ENCODE measurements at regions not wholly inside any gene's neighbourhood (a gene's known extent, or its start where the extent isn't known, plus 50 kb on each side); places are given as distances from the start of the nearest gene placed in this dataset.

GRCh38 chr13:34357435-34358232 lies 539.7 kb downstream of the RFC3 start:
- peaks cover 2% of the 10 kb centered on the region for H3K4me1 Mint-ChIP-seq
- no peak overlapping the region for H3K27ac Mint-ChIP-seq
- ATAC-seq (no peak), DNase-seq (no peak)
- no peak overlapping the region for H3K4me3 Mint-ChIP-seq
- no peaks in the 10 kb centered on the region for H3K36me3 Mint-ChIP-seq (ENCODE audit: low read depth)
- no peaks in the 10 kb centered on the region for H3K9me3 ChIP-seq (ENCODE audit: control insufficient read depth, low read length, poor library complexity, severe bottlenecking)
- no peaks in the 10 kb centered on the region for H3K27me3 Mint-ChIP-seq

DNA sequence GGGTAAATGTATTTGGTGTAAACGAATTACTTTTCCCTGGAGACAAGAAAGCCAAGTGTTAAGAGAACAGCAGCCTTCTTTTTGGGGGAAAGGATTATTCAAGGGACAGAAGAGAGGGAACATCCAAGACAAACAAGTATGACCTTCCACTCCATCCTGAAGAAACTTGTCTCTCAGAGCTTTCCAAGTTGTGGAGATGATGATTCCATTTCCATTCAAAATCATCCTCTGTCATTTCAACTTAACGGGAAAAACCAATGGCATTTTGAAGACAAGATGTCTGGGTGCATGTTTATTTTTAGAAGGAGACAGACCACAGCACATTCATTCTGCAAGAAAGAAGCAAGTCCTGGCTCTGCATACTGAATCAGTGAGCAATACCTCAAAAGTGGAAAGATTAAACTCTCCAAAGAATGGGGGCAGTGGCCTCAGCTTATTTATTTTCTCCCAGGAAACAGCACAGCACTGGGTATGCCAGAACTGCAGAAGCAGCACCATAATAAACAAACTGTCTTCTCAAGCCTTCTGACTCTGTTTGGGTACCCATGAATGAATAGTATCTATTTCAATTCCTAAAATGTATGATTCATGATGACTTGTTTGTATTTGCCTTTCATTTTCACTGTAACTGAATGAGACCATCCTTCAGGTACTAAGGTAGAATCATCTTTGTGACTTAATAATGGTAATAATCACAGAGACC lies 541.0 kb downstream of the RFC3 start:
- Mint-ChIP-seq H3K4me1 (peaks cover 2% of the 10 kb centered on the region), H3K27me3 (no peaks in the 10 kb centered on the region), H3K27ac (no peak overlapping the region), H3K36me3 (ENCODE audit: low read depth) (no peaks in the 10 kb centered on the region), H3K4me3 (no peak overlapping the region)
- ATAC-seq: no peak
- H3K9me3 ChIP-seq (ENCODE audit: control insufficient read depth, low read length, poor library complexity, severe bottlenecking): no peaks in the 10 kb centered on the region
- no peak for DNase-seq

DNA sequence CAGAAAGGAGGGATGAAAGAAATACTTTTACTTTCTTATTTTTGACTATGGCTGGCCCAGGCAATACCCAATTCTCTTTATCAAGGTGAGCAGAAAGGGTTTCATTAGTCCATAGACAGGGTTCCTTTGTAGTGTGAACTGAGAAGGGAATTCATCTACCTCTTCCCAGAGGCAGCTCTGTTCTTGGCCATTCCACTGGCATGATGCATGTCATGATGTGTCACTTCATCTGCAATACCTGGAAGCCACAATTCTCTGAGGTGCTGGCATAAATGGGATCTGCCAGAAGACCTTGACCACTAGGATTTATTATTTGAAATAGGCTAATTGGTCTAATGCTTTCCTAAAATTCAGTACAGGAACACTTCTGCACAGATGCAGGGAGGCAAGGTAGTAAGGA lies 542.8 kb downstream of the RFC3 start:
- Mint-ChIP-seq H3K4me1 (peaks cover 2% of the 10 kb centered on the region), H3K36me3 (ENCODE audit: low read depth) (no peaks in the 10 kb centered on the region), H3K27ac (no peak overlapping the region), H3K27me3 (no peaks in the 10 kb centered on the region), H3K4me3 (no peak overlapping the region)
- no peak for ATAC-seq
- no peak for DNase-seq
- no peaks in the 10 kb centered on the region for H3K9me3 ChIP-seq (ENCODE audit: control insufficient read depth, low read length, poor library complexity, severe bottlenecking)

DNA sequence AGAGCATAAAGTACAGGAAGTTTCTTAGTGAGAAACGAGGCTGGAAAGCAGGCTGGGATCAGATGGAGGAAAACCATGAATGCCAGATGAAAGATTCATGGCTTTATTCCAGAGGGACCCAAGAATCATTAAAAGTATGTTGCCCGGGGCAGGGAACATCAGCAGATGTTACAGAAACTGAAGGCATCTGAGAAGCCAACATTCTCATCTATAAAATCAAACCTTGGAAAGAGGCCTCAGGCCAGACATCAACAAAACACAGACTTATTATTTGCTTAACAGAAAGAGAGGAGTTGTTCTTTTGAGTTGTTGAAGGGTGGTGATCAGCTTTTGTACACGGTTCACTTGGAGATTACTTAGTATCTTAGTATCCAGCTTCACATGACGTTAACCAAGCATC lies 543.6 kb downstream of the RFC3 start:
- ATAC-seq: no peak
- Mint-ChIP-seq H3K4me3 (no peak overlapping the region), H3K27me3 (no peaks in the 10 kb centered on the region), H3K4me1 (peaks cover 2% of the 10 kb centered on the region), H3K27ac (no peak overlapping the region), H3K36me3 (ENCODE audit: low read depth) (no peaks in the 10 kb centered on the region)
- H3K9me3 ChIP-seq (ENCODE audit: control insufficient read depth, low read length, poor library complexity, severe bottlenecking): no peaks in the 10 kb centered on the region
- no peak for DNase-seq

DNA sequence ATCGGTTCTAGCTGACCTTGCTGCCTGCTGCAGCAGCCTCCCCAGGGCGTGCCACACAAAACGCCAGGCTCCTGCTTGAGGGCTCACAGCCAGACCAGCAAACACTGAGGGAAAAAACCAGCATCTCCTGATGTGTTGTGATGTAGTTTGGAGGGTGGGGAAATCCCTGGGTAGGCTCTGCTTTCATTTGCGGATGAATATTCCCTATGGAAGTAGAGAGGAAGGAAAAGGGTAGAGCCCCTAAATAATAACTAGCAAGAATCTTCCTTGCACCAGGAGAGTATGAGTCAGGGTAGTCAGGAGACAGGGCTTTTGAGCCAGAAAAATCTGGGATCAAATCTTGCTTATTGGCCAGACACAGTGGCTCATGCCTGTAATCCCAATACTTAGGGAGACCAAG lies 545.3 kb downstream of the RFC3 start:
- ATAC-seq: no peak
- no peaks in the 10 kb centered on the region for H3K4me1 Mint-ChIP-seq
- H3K9me3 ChIP-seq (ENCODE audit: control insufficient read depth, low read length, poor library complexity, severe bottlenecking): no peaks in the 10 kb centered on the region
- H3K4me3 Mint-ChIP-seq: no peak overlapping the region
- H3K27me3 Mint-ChIP-seq: no peaks in the 10 kb centered on the region
- no peak overlapping the region for H3K27ac Mint-ChIP-seq
- H3K36me3 Mint-ChIP-seq (ENCODE audit: low read depth): no peaks in the 10 kb centered on the region
- no peak for DNase-seq

- ATAC-seq (no peak), DNase-seq (no peak)
- Mint-ChIP-seq H3K27ac (no peak overlapping the region), H3K27me3 (no peaks in the 10 kb centered on the region), H3K4me1 (no peaks in the 10 kb centered on the region), H3K36me3 (ENCODE audit: low read depth) (no peaks in the 10 kb centered on the region), H3K4me3 (no peak overlapping the region)
- H3K9me3 ChIP-seq (ENCODE audit: control insufficient read depth, low read length, poor library complexity, severe bottlenecking): no peaks in the 10 kb centered on the region
Observed at GRCh38 chr13:34364633-34365032, 546.7 kb downstream of the RFC3 start.

DNA sequence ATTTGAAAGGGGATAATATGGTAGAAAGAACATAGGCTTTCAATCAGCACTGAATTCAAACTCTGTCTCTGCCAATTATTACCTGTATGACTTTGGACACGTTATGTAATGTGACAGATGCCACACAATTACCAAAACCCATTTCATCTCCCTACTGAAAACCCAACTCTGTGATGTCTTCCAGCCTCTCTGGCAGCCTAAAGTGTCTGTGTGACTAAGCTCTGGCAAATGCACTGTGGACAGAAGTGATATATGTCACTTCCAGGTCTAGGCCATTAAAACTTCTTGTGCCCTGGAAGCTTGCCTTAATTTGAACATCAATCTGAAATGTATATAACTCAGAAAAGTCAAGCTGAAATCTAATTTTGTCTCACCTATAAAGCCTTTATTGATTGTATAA lies 552.0 kb downstream of the RFC3 start:
- H3K27ac Mint-ChIP-seq: no peak overlapping the region
- no peak overlapping the region for H3K4me3 Mint-ChIP-seq
- H3K4me1 Mint-ChIP-seq: no peaks in the 10 kb centered on the region
- no peaks in the 10 kb centered on the region for H3K36me3 Mint-ChIP-seq (ENCODE audit: low read depth)
- no peaks in the 10 kb centered on the region for H3K27me3 Mint-ChIP-seq
- DNase-seq (no peak), ATAC-seq (no peak)
- no peaks in the 10 kb centered on the region for H3K9me3 ChIP-seq (ENCODE audit: control insufficient read depth, low read length, poor library complexity, severe bottlenecking)

DNA sequence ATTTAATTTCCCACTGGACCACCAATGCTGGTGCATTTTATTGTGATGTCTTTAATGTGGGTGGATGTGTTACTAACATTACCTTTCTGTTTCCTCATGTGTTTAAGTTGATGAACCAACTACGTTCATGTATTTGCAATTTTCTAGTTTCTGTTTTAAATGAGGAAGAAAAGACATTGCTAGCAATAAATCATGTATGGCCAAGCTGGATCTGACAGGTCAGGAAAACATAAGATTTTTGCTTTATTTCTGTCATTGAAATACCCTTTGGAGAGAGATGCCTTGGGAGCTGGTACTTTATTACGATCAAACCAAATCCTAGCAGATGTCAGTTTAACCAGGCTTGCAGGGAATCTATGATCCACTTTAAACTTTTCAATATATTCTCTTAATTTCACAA lies 553.2 kb downstream of the RFC3 start:
- H3K9me3 ChIP-seq (ENCODE audit: control insufficient read depth, low read length, poor library complexity, severe bottlenecking): no peaks in the 10 kb centered on the region
- no peak overlapping the region for H3K4me3 Mint-ChIP-seq
- H3K4me1 Mint-ChIP-seq: no peaks in the 10 kb centered on the region
- no peaks in the 10 kb centered on the region for H3K27me3 Mint-ChIP-seq
- H3K36me3 Mint-ChIP-seq (ENCODE audit: low read depth): no peaks in the 10 kb centered on the region
- H3K27ac Mint-ChIP-seq: no peak overlapping the region
- ATAC-seq: no peak
- DNase-seq: no peak

GRCh38 chr13:34371645-34372395 lies 553.9 kb downstream of the RFC3 start:
- Mint-ChIP-seq H3K36me3 (ENCODE audit: low read depth) (no peaks in the 10 kb centered on the region), H3K4me1 (no peaks in the 10 kb centered on the region), H3K27ac (no peak overlapping the region), H3K27me3 (no peaks in the 10 kb centered on the region), H3K4me3 (no peak overlapping the region)
- H3K9me3 ChIP-seq (ENCODE audit: control insufficient read depth, low read length, poor library complexity, severe bottlenecking): no peaks in the 10 kb centered on the region
- DNase-seq (no peak), ATAC-seq (no peak)

DNA sequence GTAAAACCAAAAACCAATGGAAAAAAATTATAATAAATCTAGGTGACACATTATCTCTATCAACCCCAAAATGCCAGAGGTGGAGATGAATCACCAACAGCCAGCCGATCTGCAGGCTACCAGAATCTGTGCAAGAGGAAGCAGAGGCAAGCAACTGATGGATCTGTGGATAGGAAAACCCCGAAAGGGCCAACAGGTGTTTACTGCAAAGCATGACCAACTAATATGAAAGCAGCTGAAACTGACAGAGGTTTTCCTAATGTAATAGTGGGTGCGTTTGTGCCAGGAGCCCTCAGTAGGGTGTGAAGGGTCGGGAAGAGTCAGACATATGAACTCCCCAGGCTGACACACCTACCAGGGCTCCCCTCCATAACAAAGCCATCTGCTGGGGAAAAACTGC lies 554.6 kb downstream of the RFC3 start:
- no peak for DNase-seq
- Mint-ChIP-seq H3K27ac (no peak overlapping the region), H3K4me1 (no peaks in the 10 kb centered on the region), H3K36me3 (ENCODE audit: low read depth) (no peaks in the 10 kb centered on the region), H3K27me3 (no peaks in the 10 kb centered on the region), H3K4me3 (no peak overlapping the region)
- H3K9me3 ChIP-seq (ENCODE audit: control insufficient read depth, low read length, poor library complexity, severe bottlenecking): no peaks in the 10 kb centered on the region
- ATAC-seq: no peak

GRCh38 chr13:34376483-34376882 lies 558.5 kb downstream of the RFC3 start:
- Mint-ChIP-seq H3K27me3 (no peaks in the 10 kb centered on the region), H3K27ac (no peak overlapping the region), H3K36me3 (ENCODE audit: low read depth) (no peaks in the 10 kb centered on the region), H3K4me1 (no peaks in the 10 kb centered on the region), H3K4me3 (no peak overlapping the region)
- ATAC-seq (no peak), DNase-seq (no peak)
- no peaks in the 10 kb centered on the region for H3K9me3 ChIP-seq (ENCODE audit: control insufficient read depth, low read length, poor library complexity, severe bottlenecking)

GRCh38 chr13:34381228-34381627 lies 560.8 kb upstream of the NBEA start:
- H3K27me3 Mint-ChIP-seq: no peaks in the 10 kb centered on the region
- H3K9me3 ChIP-seq (ENCODE audit: control insufficient read depth, low read length, poor library complexity, severe bottlenecking): no peaks in the 10 kb centered on the region
- H3K4me3 Mint-ChIP-seq: no peak overlapping the region
- no peaks in the 10 kb centered on the region for H3K36me3 Mint-ChIP-seq (ENCODE audit: low read depth)
- no peak for ATAC-seq
- DNase-seq: no peak
- H3K27ac Mint-ChIP-seq: no peak overlapping the region
- no peaks in the 10 kb centered on the region for H3K4me1 Mint-ChIP-seq

- Mint-ChIP-seq H3K27me3 (no peaks in the 10 kb centered on the region), H3K4me1 (no peaks in the 10 kb centered on the region), H3K27ac (no peak overlapping the region), H3K36me3 (ENCODE audit: low read depth) (no peaks in the 10 kb centered on the region), H3K4me3 (no peak overlapping the region)
- no peak for ATAC-seq
- H3K9me3 ChIP-seq (ENCODE audit: control insufficient read depth, low read length, poor library complexity, severe bottlenecking): no peaks in the 10 kb centered on the region
- DNase-seq: no peak
Observed at GRCh38 chr13:34383728-34384127, 558.3 kb upstream of the NBEA start.

Data from T-helper 17 cell (primary cell).